Activated CD4-positive, alpha-beta T cell treated with anti-CD3 and anti-CD28 coated beads, Interleukin-2, Interleukin-4, amounts not matched to agents 100 ng/mL and 50 ng/mL, durations not matched to agents 16 hours and 8 hours (primary cell): ENCODE measurements at regions not wholly inside any gene's neighbourhood (a gene's known extent, or its start where the extent isn't known, plus 50 kb on each side); places are given as distances from the start of the nearest gene placed in this dataset.

Source experiments
- DNase-seq: peaks from one replicate; pipeline ENCODE4 v3.0.0-alpha.2; 2020; ENCODE audit warnings: low spot score

DNA sequence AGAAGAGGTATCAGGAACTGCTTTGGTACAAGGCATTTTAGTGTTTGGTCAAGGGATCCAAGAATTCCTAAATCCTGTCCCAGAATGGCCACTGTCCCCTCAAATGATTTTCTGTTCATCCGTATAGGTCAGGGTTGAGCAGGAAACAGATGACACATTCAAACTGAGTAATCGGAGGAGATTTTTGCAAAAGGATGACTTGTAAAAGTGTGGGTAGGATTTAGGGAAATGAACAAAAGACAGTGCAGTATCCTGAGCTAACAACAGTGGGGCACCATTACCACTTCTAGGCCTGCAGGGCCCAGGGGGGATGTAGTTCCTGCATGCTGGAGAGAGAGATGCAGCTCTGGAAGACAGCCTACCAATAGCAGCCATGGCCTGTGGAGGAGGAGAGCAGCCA, 290.1 kb downstream of the ZSWIM6 start:
- no peak for DNase-seq

DNA sequence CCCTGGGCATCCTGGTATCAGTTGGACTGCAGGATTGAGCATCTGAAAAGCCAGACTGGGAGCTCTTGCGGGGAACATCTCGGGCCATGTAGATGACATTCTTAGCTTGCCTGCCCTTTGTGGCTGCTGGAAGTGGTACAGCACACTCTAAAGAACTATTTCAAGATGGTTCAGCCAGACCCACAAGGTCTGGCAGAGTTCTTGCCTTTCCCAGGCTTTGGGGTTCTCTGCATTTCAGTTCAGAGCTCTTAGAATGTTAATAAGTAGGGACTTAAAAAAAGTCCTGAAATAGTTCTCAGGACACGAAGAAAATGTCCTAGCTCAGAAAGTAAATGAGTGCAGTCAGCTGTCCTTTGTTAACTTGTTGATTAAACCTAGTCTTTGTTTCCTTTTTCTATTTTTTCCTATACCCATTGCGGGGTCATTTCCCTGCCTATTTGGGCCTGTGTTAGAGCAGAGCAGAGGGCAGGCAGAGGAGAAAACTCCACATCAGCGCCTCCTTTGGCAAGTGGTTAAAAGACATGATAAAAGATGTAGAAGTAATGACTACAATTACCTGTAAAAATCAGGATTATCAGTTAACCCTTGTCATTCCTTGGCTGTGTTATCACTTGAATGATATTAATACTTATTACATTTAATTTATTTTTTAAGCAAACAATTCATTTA, 291.5 kb downstream of the ZSWIM6 start:
- DNase-seq = no peak

DNA sequence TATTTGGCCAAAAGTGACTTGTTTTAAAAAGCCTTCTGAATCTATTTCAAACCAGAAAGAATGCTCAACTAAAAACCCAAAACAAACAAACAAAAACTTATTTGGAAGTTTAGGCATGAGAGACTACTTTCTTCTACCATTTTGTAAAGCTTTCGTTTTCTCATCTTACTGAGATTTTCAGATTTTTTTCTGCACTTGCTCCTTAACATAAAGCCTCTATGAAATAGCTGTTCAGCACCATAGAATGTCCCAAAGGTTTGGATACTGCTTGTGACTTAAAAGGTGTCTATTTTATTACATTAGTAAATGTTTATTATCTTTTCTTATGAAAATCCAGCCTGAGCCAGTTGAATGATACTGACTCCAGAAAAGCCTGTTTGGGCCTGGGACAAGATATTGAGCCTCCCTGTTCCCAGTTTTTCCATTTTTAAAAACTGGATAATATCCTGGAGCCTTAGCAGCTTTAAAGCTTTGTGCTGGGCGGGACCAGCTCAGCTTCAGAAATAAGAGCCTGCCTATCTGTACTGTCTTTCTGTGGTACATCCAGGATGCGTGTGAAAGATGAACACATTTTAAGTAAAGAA, 292.6 kb downstream of the ZSWIM6 start:
- no peak for DNase-seq

DNA sequence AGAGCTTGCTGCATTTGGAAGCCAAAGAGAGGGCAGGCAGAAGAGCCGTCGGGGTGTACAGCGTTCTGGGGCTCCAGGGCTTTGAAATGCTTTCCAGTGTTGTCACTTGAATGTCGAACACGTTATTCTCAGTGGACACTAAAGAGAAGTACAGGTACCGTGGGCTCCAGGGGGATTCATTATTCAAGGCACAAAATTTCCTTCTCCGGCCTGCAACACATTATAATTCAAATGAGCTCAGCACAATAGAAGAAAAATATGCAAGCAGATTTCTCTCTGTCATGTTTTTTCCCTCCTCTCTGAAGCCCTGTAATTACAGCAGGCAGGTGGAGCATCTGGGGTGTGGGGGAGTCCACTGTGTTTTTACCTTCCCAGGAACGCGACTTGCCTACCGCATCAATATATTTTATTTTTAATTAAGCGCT, 293.1 kb downstream of the ZSWIM6 start:
- no peak for DNase-seq

DNA sequence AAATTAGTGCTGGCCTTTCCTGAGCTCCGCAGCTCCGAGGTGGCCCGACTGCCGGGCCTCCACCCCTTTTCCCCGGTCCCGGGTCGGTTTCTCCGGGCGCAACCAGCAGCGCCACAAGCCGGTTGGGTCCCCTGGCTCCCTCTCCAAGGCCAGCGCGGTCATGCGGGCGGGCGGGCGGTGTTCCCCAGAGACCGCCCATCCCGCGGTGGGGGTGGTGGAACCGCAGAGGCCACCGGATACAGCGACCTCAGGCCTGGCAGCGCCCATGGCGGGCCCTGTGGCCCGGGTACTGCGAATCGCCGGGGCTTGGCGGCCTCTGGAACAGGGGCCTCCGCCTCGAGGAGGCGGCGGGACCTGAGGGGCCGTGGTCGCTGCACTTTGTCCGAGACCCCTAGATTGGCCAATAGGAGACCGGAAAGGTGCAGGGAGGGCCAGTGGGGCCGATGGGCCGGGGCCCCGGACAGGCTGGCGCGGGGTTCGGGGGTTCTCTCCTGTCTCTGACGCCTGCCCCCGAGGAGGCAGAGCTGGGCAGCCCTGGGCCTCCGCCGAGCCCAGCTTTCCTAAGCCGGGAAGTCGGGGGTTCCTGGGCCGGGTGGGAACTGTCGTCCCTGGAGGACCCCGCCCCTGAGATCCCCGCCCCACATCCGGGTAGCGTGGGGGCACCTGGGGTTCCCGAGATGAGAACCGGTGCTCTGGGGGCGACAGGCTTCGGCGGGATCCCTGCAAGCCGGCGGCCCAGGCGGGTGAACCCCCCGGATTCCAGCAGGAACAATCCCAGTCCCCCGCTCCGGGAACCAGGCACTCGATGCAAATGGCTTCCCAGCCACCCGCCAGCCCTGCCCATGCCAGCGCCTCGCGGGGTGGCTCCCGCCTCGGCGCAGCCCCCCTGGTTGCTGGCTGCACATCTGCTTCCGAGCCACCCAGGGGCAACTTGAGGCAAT, 293.9 kb downstream of the ZSWIM6 start:
- peak; percentile 10 for DNase-seq

DNA sequence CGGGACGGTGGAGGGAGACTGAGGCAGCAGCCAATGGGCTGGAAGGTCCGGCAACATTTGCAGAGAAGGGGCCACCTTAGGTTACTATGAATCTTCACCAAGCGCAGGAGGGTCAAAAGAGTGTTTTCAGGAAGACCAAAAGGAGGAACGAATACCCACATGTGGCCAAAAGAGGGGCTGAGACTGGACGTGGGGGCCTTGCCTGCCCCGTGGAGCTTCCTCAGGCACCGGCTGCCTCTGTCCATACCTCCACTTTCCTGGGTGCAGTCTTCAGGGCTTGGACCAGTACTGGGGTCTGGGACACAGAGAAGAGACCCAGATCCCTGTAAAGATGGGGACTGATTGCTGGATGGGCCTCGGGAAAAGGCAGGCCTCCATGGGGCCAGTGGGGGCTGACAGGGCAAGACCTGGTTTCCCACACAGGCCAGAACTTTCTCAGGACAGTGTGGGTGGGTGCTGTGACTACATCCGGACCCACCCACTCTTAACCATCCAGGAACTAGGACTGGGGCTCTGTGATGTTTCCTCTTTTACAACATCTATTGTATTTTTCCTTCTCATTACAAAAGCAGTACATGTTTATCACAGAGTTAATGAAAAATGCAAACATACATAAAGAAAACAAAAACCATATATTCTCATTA, 294.7 kb downstream of the ZSWIM6 start:
- no peak for DNase-seq

DNA sequence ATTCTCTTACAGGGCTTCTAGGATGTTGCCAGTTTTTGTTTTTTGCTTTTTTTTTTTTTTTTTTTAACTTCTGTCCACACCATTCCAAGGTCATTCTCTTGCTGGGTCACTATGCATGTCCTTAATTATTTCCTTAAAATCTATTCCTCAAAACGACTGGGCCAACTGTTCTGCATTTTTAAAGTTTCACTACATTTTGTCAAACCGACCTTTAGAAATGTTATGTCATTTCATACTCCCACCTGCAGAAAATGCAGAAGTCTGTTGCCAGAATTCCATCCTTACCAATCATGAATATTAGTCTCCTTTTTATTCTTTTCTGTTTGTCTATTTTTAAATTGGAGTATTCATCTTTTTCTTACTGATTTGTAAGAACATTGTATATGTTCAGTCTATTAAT, 295.5 kb downstream of the ZSWIM6 start:
- DNase-seq = no peak

DNA sequence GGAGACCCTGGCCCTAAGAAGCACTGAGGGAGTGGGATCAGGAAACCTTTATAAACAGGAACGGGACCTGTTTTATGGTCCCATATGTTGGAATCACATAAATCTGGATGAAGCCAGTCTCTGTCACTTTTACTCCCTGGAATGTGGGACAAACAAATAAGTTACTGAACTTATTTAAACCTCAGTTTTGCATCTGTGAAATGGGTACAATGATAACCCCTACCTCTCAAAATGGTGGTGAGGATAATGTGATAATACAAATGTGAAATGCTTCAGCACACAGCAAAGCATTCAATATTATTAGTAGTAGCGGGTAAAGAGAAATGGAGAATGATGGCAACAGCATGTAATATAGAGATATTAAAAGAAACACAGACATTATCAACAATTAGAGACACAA, 298.9 kb downstream of the ZSWIM6 start:
- DNase-seq = no peak

DNA sequence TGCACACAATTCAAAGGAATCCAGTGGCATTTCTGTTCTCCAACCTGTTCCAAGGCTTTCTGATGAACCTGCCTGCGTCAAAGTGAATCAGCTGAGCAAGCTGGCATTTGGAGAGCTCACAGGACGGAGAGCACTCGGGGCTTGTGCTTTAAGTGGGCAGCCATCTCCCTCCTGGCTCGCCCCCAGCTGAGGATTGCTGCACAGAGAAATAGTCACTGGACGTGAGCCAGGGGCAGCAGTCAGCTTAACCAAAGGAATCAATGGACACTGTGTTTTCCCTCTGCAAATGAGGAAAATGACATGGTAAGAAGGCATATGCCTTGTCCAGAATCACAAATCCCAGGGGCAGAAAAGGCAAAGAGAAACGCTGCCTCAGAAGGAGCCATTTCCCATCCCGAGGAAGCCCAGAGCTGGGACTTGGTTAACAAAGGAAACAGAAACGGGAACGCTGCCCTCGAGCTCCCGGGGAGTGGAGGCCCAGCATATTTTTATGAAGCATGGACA, 299.4 kb downstream of the ZSWIM6 start:
- DNase-seq = no peak

DNA sequence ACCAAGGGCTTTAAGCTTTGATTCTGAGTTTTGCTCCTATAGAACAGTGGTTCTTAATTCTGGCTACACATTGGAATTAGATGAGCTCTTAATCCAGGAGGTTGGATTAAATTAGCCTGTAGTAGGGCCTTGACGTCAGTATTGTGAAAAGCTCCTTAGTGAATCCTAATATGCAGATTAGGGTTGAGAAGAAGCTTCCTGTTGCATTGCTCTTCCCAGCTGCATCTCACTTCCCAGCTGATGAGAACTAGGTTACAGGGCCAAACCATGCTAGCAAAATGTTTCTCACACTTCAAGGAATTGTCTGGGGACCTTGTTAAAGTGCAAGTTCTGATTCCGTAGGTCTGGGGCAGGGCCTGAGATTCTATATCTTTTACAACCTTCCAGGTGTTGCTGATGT, 300.0 kb downstream of the ZSWIM6 start:
- no peak for DNase-seq

DNA sequence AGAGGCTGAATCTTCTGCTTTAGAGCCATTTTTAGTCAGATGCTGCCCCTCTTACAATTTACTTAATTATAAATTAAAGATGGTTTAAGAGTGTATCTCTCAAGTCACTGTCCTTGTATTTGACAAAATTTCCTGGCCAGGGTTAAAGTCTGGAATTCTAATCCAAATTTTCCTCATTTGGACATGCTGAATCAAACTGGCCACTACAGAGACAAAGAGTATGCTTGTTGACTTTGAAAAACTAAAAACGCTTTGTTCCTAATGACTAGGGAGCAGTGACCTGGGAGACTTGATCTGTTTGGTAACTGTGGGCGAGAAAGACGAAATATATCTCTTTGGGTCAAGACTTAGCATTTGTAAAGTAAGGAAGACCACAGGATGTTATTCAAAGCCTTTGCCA, 303.2 kb downstream of the ZSWIM6 start:
- DNase-seq = no peak

DNA sequence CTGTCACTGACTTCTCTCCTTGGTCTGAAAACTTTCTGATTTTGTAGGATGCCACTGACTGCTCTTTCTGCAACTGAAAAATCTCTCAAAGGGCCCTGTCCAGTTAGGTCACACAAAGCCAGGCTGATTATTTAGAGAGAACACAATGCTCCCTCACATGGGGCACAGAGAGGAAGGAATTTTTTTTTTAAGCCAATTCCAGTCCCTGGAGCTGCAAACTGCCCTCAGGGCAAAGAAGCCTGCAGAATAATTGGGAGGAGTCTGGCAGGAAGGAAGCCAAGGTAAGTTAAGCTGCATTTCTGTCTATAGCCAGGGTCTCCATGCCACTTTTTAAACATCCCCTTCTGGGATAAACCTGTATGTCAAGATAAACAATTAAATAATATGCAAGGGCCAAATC, 305.5 kb downstream of the ZSWIM6 start:
- no peak for DNase-seq

DNA sequence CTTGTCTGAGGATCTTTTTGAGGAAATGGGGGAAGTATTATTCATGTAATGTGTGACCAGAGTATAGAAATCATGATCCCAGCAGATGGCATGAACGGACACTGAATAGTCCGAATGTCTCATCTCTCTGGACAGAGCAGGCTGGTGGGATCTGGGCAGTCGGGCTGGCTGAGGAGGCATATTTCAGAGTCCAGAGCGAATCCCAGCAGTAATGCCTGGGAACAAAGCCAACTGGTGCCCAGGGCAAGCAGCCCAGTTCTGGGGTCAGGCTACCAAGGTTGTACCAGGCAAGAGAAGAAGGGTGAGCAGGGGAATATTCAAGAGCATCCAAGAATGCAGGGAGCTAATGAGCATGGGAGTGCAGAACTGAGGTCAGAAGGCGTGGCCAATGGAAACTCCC, 306.4 kb downstream of the ZSWIM6 start:
- DNase-seq = no peak

DNA sequence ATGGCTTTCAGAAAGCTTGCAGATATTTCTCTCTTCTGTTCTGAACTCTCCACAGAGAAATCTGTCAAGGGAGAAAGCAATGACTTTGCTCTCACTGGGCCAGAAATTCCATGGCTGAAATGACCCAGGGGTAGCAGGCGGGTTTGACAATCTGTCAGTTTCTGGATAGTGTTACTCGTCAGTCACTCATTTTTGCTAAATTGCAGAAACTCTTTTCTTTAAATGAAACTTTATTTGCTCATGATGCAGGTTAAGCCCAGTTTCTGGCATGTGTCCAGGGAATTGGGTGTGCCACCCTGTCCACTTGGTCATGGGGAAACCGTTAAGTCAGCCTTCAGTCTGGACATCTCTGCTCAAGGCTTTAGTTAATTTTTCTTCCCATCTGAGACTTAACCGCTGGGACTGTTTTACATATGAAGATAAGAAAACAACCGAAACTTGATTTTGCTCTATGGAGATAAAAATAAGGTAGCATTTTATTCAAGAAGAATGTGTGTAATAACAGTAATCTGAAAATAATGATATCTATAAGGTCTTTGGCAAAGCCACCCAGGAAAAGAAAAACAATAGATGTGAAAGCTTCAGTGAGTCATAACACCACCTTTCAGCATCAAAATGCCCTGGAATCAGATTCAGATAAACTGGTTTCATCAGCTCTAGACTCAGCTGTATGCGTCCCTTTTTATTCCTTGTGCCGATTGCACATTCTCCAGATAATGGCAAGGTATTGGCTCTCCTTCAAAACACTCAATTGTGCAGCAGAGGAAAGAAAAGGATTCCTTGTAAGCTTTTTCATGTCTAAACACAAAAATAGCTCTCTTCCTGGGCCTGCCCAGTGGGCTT, 308.3 kb downstream of the ZSWIM6 start:
- no peak for DNase-seq

DNA sequence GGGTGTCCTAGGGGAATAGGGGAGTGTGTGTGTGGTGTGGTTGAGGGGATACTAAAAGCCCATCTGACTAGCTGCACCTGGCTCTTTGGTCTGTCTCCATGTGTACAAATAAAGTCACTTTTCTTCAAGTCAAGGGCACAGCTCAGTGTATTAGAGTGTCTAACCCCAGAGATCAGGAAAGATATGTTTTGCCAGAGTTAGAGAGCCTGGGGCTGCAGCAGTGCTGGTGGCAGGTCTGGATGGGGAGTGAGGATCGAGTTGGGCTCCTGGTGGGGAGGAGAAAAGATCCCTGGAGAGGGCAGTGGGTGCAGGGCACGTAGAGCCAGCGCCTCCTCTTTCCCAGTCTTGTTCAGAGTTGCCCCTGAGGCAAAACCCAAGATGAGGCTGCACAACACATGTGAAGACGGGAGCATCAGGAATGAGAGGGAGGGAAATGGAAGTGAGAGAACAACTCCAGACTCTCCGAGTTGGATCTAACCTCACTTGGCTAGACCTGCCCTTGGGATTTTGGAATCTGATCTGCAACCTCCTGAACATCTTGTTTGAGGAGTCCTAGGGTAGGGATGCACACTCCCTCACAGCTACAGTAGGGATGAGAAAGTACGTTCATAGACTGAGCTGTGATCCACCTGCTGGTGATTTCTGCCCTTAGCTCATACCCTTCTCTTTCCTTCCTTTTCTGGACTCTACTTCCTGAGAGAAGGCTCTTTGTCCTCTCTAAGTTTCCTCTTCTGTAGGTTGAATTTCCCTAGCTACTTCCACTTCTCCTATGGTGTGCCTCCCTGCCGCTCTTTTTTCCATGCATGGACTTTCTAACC, 309.9 kb downstream of the ZSWIM6 start:
- no peak for DNase-seq

DNA sequence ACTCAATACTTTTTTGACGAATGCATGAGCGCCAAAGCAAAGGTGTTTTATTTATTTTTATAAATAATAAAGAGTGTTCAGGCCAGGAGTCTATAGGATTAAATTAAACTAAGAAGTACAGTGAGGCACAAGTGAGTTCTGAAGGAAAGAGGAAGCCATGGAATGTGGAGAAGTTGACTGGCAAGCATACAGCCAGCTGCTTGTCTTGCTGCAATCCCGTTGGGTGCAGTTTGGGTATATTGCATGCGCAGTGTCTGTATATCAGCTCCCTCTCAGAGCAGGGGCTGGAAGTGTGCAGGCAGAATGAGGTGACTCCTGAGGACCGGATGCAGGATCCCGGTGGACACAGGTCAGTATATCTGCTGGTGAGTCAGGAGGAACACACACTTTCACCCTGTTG, 315.6 kb downstream of the ZSWIM6 start:
- DNase-seq = no peak

DNA sequence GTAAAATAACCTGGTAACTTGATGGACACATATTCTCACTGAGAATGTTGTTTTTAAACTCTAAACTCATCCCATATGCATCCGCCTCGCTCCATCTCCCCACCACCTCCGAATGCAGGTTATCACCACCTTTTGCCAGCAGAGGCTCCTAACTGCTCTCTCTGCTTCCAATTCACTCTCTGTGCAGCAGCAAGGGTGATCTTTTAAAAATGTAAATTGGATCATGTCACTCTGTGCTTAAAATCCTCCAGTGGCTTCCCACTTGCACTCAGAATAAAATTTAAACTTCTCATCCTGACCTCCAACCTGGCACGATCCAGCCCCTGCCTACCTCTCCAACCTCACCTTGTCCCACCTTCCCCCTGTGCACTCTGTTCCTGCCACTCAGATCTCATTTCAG, 317.2 kb downstream of the ZSWIM6 start:
- no peak for DNase-seq

DNA sequence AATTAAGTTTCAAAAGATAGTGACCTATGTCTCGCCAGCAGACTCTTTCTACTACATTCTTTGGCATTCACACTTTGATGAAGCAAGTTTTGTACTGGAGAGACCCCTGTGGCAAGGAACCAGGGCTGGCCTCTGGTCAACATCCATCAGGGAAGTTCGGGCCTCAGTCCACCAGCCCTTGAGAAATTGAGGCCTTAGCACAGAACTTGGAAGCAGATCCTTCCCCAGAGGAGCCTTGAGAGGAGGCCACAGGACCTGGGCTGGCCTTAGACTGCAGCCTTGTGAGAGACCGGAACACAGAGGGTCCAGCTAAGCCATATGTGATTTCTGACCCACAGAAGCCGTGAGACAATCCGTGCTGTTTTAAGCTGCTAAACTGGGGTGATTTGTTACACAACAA, 317.9 kb downstream of the ZSWIM6 start:
- no peak for DNase-seq

DNA sequence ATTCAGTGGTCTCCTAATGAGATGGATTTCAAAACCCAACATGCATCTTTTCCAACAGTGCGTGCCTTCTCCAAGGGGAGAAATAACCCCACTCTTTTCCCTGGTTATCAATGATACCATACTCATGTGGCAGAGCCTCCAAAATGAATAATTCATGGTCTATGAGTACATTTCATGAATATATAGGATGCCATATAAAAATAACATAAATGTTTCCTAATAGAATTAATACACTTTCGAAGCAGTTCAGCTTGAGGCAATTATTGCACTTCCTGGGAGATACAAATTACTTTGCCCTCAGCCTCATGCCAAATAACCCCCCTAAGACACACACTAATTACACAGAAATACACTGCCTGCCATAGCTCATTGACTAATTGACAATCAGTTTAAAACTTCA, 318.6 kb downstream of the ZSWIM6 start:
- no peak for DNase-seq

DNA sequence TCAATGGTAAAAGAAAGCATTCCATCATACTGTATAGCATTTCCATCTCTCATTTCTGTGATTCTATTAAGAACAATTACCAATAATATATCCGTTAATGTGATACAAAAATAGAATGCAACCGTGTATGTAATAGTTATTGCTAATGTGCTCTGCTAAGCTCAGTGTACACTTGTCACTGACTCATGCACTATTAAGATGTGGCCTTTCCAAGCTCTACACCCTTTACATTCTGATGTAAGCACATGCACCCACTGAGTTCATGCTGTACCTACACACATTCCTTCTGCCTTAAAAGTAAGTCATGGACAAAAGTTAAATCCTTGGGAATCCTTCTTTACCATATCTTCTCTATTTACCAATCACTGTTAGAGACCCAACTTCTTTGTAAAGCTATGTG, 319.1 kb downstream of the ZSWIM6 start:
- DNase-seq = no peak

DNA sequence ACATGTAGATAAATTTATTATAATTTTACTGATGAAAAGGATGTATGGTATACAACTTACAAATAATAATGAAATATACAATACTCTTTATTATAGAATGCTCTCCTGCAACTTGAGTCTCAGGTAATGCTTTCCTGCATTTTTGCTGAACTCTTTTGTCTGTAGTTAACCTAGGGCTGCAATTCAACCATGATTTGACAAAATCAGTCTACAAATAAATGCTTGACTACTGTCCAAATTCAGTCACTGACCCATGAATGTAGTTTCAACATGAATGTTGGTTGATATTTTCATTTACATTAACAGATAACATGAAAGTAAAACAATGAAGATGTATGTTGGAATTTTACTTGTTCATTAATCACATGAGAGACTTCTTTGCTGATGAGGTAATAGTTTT, 320.9 kb downstream of the ZSWIM6 start:
- DNase-seq = no peak
